ENCODE measurements at regions not wholly inside any gene's neighbourhood (a gene's known extent, or its start where the extent isn't known, plus 50 kb on each side); places are given as distances from the start of the nearest gene placed in this dataset.

- TF ChIP-seq CTCF (IDR thresholded peaks at IDR 0.05; ENCODE audit: control extremely low read depth, extremely low read depth, low read depth, missing control alignments), result no peak
- ChIA-PET CTCF (no interaction called here), POLR2A (no interaction called here)
- DNase-seq (ENCODE audit: extremely low spot score), result no peak
Observed at GRCh38 chr5:73338256-73339050, 110.1 kb downstream of the FOXD1 start.

- ChIA-PET CTCF (no interaction called here), POLR2A (no interaction called here)
- no peak for DNase-seq (ENCODE audit: extremely low spot score)
- no peak for TF ChIP-seq CTCF (IDR thresholded peaks at IDR 0.05; ENCODE audit: control extremely low read depth, extremely low read depth, low read depth, missing control alignments)
Observed at GRCh38 chr5:73337586-73338255, 110.9 kb downstream of the FOXD1 start.

- TF ChIP-seq CTCF (IDR thresholded peaks at IDR 0.05; ENCODE audit: control extremely low read depth, extremely low read depth, low read depth, missing control alignments), result no peak
- ChIA-PET CTCF (no interaction called here), POLR2A (no interaction called here)
- no peak for DNase-seq (ENCODE audit: extremely low spot score)
Observed at GRCh38 chr5:73336366-73336765, 112.2 kb downstream of the FOXD1 start.

- CTCF ChIA-PET, result interaction anchor here (0.7 to 1.1 kb wide), 4 partner anchors 7 to 120 kb away, joined by 3 to 4 read pairs (median 3); no protein-coding TSS in a partner anchor
- POLR2A ChIA-PET, result no interaction called here
- no peak for TF ChIP-seq CTCF (IDR thresholded peaks at IDR 0.05; ENCODE audit: control extremely low read depth, extremely low read depth, low read depth, missing control alignments)
Observed at GRCh38 chr5:73333944-73334703, 114.5 kb downstream of the FOXD1 start.

GRCh38 chr5:73330613-73331012, 118.0 kb downstream of the FOXD1 start:
- TF ChIP-seq CTCF (IDR thresholded peaks at IDR 0.05; ENCODE audit: control extremely low read depth, extremely low read depth, low read depth, missing control alignments), result no peak
- POLR2A ChIA-PET, result no interaction called here
- CTCF ChIA-PET, result no interaction called here
- no peak for DNase-seq (ENCODE audit: extremely low spot score)

More at GRCh38 chr5:73333944-73334703, 114.5 kb downstream of the FOXD1 start:
- no peak for DNase-seq (ENCODE audit: extremely low spot score)

- ChIA-PET POLR2A (no interaction called here), CTCF (no interaction called here)
- no peak for DNase-seq (ENCODE audit: extremely low spot score)
- TF ChIP-seq CTCF (IDR thresholded peaks at IDR 0.05; ENCODE audit: control extremely low read depth, extremely low read depth, low read depth, missing control alignments), result no peak
Observed at GRCh38 chr5:73328640-73329039, 119.9 kb downstream of the FOXD1 start.
